T-helper 2 cell treated with Interferon-gamma antibody and Interleukin-4, amounts not matched to agents 5 μg/mL and 100 μg/mL, for 36 hours (primary cell): ENCODE measurements at regions not wholly inside any gene's neighbourhood (a gene's known extent, or its start where the extent isn't known, plus 50 kb on each side); places are given as distances from the start of the nearest gene placed in this dataset.

ENCODE experiments used
- DNase-seq: peaks from one replicate; pipeline ENCODE4 v3.0.0; 2021; ENCODE audit warnings: low spot score
- H3K27ac Mint-ChIP-seq: one replicate; pipeline ENCODE4 v1.8.0; 2021; ENCODE audit warnings: mild to moderate bottlenecking, mixed read lengths
- H3K27me3 Mint-ChIP-seq: one replicate; pipeline ENCODE4 v1.8.0; 2021; ENCODE audit warnings: low read depth, mixed read lengths
- H3K36me3 Mint-ChIP-seq: one replicate; pipeline ENCODE4 v1.8.0; 2021; ENCODE audit warnings: low read depth, mixed read lengths
- H3K4me1 Mint-ChIP-seq: one replicate; pipeline ENCODE4 v1.8.0; 2021; ENCODE audit warnings: low read depth, mixed read lengths
- H3K4me3 Mint-ChIP-seq: one replicate; pipeline ENCODE4 v1.8.0; 2022; ENCODE audit warnings: mild to moderate bottlenecking, moderate library complexity, mixed read lengths
- H3K9me3 Mint-ChIP-seq: one replicate; pipeline ENCODE4 v1.8.0; 2021; ENCODE audit warnings: mixed read lengths

- no peak overlapping the region for H3K4me3 Mint-ChIP-seq
- H3K4me1 Mint-ChIP-seq = no peaks in the 10 kb centered on the region
- H3K27ac Mint-ChIP-seq = no peak overlapping the region
- no peaks in the 10 kb centered on the region for H3K27me3 Mint-ChIP-seq
- no peak for DNase-seq
- no peaks in the 10 kb centered on the region for H3K36me3 Mint-ChIP-seq
- peaks cover 18% of the 10 kb centered on the region for H3K9me3 Mint-ChIP-seq
Measured at GRCh38 chr10:57785546-57785945, 482.1 kb downstream of the IPMK start.

DNA sequence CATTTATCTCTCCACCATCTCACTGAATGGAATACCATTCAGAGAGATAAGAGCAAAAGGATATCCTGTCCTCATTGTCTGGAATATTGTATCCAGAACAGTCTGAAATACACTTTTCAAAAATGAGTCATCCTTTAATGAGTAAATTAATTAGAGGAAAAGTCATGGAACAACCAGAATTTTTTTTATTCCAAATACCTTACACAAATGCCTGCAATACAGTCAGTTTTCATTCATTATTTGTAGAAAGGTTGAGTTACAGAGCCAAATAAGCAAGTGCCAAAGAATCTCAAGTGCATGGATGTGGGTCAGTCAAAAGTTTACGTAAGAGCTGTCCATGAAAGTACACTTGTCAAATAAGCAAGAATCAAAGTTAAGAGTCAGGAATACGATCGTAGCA lies 482.6 kb downstream of the IPMK start:
- no peaks in the 10 kb centered on the region for H3K27me3 Mint-ChIP-seq
- H3K27ac Mint-ChIP-seq = no peak overlapping the region
- peaks cover 18% of the 10 kb centered on the region for H3K9me3 Mint-ChIP-seq
- no peaks in the 10 kb centered on the region for H3K4me1 Mint-ChIP-seq
- H3K4me3 Mint-ChIP-seq = no peak overlapping the region
- no peak for DNase-seq
- no peaks in the 10 kb centered on the region for H3K36me3 Mint-ChIP-seq

DNA sequence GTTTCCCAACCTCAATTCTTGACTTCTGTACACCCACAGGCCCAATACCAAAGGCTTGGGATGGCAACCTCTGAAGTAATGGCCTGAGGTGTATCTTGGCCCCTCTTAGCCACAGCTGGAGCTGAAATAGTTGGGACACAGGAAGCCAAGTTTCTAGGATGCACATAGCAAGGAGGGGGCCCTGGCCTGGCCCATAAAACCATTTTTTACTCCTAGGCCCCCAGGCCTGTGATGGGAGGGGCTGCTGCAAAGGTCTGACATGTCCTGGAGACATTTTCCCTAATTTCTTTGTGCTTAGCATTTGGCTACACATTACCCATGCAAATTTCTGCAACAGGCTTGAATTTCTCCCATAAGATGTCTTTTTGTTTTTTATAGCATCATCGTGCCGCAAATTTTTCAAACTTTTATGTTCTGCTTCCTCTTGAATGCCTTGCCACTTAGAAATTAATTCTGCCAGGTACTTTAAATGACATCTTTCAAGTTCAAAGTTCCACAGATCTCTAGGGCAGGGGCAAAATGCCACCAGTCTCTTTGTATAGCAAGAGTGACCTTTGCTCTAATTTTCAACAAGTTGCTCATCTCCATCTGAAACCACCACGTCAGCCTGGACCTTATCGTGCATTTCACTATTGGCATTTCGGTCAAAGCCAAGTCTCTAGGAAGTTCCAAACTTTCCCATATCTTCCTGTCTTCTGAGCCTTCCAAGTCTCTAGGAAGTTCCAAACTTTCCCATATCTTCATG lies 490.8 kb downstream of the IPMK start:
- no peak for DNase-seq
- H3K27me3 Mint-ChIP-seq = no peaks in the 10 kb centered on the region
- H3K4me1 Mint-ChIP-seq = no peaks in the 10 kb centered on the region
- peaks cover 16% of the 10 kb centered on the region for H3K9me3 Mint-ChIP-seq
- H3K27ac Mint-ChIP-seq = no peak overlapping the region
- no peaks in the 10 kb centered on the region for H3K36me3 Mint-ChIP-seq
- no peak overlapping the region for H3K4me3 Mint-ChIP-seq

- Mint-ChIP-seq H3K4me3 (no peak overlapping the region), H3K4me1 (no peaks in the 10 kb centered on the region), H3K36me3 (no peaks in the 10 kb centered on the region), H3K9me3 (peaks cover 18% of the 10 kb centered on the region), H3K27me3 (no peaks in the 10 kb centered on the region), H3K27ac (no peak overlapping the region)
- DNase-seq = no peak
Measured at GRCh38 chr10:57775250-57775649, 492.4 kb downstream of the IPMK start.

DNA sequence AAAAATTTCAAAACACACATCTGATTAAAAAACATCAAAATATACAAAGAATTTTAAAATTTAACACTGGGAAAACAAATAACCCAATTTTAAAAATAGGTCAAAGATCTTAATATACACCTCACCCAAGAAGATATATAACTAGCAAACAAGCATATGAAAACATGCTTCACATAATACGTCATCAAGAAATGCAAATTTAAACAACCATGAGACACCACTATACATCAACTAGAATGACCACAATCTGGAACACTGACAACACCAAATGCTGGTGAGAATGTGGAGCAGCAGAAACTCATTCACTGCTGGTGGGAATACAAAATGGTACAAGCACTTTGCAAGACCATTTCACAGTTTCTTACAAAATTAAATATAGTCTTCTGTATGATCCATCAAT lies 498.4 kb downstream of the IPMK start:
- no peak overlapping the region for H3K27ac Mint-ChIP-seq
- no peaks in the 10 kb centered on the region for H3K4me1 Mint-ChIP-seq
- DNase-seq = no peak
- H3K36me3 Mint-ChIP-seq = no peaks in the 10 kb centered on the region
- no peak overlapping the region for H3K4me3 Mint-ChIP-seq
- peaks cover 23% of the 10 kb centered on the region for H3K9me3 Mint-ChIP-seq
- H3K27me3 Mint-ChIP-seq = no peaks in the 10 kb centered on the region

DNA sequence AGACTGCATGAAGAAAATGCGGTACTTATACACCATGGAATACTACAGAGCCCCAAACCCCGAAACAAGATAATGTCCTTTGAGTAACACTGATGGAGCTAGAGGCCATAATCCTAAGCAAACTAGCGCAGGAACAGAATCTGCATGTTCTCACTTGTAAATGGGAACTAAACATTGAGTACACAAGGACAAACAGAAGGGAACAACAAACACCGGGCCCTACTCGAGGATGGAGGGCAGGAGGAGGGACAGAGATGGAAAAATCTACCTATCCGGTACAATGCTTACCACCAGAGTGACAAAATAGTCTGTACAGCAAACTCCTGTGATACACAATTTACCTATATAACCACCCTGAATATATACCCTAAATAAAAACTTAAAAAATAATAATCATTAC lies 507.9 kb downstream of the IPMK start:
- H3K4me3 Mint-ChIP-seq = no peak overlapping the region

GRCh38 chr10:57754803-57755202 lies 512.9 kb downstream of the IPMK start:
- Mint-ChIP-seq H3K4me3 (no peak overlapping the region), H3K36me3 (no peaks in the 10 kb centered on the region), H3K27me3 (no peaks in the 10 kb centered on the region), H3K27ac (no peak overlapping the region), H3K9me3 (peaks cover 6% of the 10 kb centered on the region), H3K4me1 (no peaks in the 10 kb centered on the region)
- DNase-seq = no peak

More for the DNA sequence above, 507.9 kb downstream of the IPMK start:
- Mint-ChIP-seq H3K4me1 (no peaks in the 10 kb centered on the region), H3K27me3 (no peaks in the 10 kb centered on the region), H3K9me3 (peaks cover 8% of the 10 kb centered on the region), H3K36me3 (no peaks in the 10 kb centered on the region), H3K27ac (no peak overlapping the region)
- DNase-seq = no peak

DNA sequence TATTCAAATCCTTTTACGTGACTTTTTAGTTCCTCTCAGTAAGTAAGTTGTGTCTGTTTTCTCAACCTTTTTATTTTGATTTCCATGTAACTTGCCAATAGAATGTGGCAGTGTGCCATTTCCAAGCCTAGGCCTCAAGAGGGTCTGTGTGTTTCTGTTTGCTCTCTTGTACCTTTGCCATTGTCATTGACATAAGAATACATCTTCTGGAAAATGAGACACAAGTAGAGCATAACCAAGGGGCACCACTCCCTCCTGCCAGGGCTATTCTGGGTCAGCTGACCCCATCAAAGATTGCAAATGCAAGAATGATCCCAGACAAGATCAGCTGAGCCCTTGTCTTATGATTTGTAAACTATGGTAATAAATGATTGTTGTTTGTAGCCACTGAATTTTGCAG lies 524.0 kb downstream of the IPMK start:
- Mint-ChIP-seq H3K4me3 (no peak overlapping the region), H3K27me3 (no peaks in the 10 kb centered on the region), H3K9me3 (peaks cover 8% of the 10 kb centered on the region), H3K4me1 (no peaks in the 10 kb centered on the region), H3K27ac (no peak overlapping the region), H3K36me3 (no peaks in the 10 kb centered on the region)
- DNase-seq = no peak

GRCh38 chr10:57741751-57742150 lies 525.9 kb downstream of the IPMK start:
- Mint-ChIP-seq H3K9me3 (peaks cover 11% of the 10 kb centered on the region), H3K27ac (no peak overlapping the region), H3K4me1 (no peaks in the 10 kb centered on the region), H3K4me3 (no peak overlapping the region), H3K27me3 (no peaks in the 10 kb centered on the region), H3K36me3 (no peaks in the 10 kb centered on the region)
- DNase-seq = no peak

- Mint-ChIP-seq H3K4me3 (no peak overlapping the region), H3K4me1 (no peaks in the 10 kb centered on the region), H3K27me3 (no peaks in the 10 kb centered on the region), H3K9me3 (no peaks in the 10 kb centered on the region), H3K36me3 (no peaks in the 10 kb centered on the region), H3K27ac (no peak overlapping the region)
- no peak for DNase-seq
Measured at GRCh38 chr10:57723305-57723704, 544.4 kb downstream of the IPMK start.

DNA sequence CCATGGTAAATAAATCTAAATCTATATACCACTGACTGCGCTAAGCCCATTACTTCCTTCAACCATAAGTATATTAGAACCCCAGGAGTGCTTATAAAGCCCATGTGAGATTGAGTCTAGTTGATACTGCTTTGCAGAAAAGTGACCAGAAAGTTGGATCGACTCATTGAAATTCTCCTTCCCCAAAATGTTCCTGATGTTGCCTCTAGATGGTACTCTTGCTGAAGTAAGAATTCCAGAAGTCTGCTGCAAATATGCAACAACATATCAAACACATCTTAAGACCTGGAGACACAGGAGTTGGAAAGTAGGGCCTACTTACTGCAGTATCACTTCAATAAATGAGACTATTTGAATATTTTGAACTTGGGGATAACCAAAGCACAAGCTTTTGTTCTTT lies 550.8 kb downstream of the IPMK start:
- Mint-ChIP-seq H3K27ac (no peak overlapping the region), H3K4me3 (no peak overlapping the region)

DNA sequence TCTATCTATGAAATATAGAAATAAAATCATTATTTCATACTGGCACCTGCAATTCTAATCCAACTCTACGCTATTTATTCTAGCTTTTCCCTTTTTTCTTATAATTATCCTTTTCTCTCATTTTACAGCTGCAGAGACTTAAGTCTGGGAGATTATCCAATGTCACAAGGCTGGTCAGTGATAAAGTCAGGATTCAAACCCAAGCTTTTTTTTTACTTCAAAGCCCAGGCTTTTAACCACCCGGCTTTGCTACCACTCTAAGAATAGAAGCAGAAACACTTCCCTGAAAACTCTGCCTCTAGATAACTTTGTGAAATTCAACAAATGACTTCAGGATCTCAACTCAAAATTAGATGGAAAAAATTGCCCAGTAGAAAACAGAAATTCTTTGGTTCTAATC lies 552.5 kb downstream of the IPMK start:
- Mint-ChIP-seq H3K27ac (no peak overlapping the region), H3K9me3 (no peaks in the 10 kb centered on the region), H3K36me3 (no peaks in the 10 kb centered on the region), H3K4me1 (no peaks in the 10 kb centered on the region), H3K27me3 (no peaks in the 10 kb centered on the region), H3K4me3 (no peak overlapping the region)
- DNase-seq = no peak

More for the DNA sequence above, 550.8 kb downstream of the IPMK start:
- Mint-ChIP-seq H3K27me3 (no peaks in the 10 kb centered on the region), H3K4me1 (no peaks in the 10 kb centered on the region), H3K36me3 (no peaks in the 10 kb centered on the region), H3K9me3 (no peaks in the 10 kb centered on the region)
- no peak for DNase-seq

GRCh38 chr10:57707300-57707658 lies 560.4 kb downstream of the IPMK start:
- no peaks in the 10 kb centered on the region for H3K4me1 Mint-ChIP-seq
- H3K27ac Mint-ChIP-seq = no peak overlapping the region
- no peaks in the 10 kb centered on the region for H3K9me3 Mint-ChIP-seq
- no peak overlapping the region for H3K4me3 Mint-ChIP-seq
- no peaks in the 10 kb centered on the region for H3K36me3 Mint-ChIP-seq
- no peak for DNase-seq
- no peaks in the 10 kb centered on the region for H3K27me3 Mint-ChIP-seq

- DNase-seq = no peak
- H3K36me3 Mint-ChIP-seq = no peaks in the 10 kb centered on the region
- H3K4me3 Mint-ChIP-seq = no peak overlapping the region
- H3K9me3 Mint-ChIP-seq = no peaks in the 10 kb centered on the region
- H3K27me3 Mint-ChIP-seq = no peaks in the 10 kb centered on the region
- no peaks in the 10 kb centered on the region for H3K4me1 Mint-ChIP-seq
- no peak overlapping the region for H3K27ac Mint-ChIP-seq
Measured at GRCh38 chr10:57706576-57707299, 561.0 kb downstream of the IPMK start.

- Mint-ChIP-seq H3K4me3 (no peak overlapping the region), H3K4me1 (no peaks in the 10 kb centered on the region), H3K27me3 (no peaks in the 10 kb centered on the region), H3K27ac (no peak overlapping the region), H3K36me3 (no peaks in the 10 kb centered on the region), H3K9me3 (no peaks in the 10 kb centered on the region)
- DNase-seq = no peak
Measured at GRCh38 chr10:57706016-57706415, 561.7 kb downstream of the IPMK start.
